SH-SY5Y (cell line): ENCODE measurements at regions not wholly inside any gene's neighbourhood (a gene's known extent, or its start where the extent isn't known, plus 50 kb on each side); places are given as distances from the start of the nearest gene placed in this dataset.

Experiments used
- GATA2 ChIP-seq: IDR thresholded peaks from 2 replicates; pipeline ENCODE4 v1.6.1; 2011; ENCODE audit warnings: mild to moderate bottlenecking, low read depth, low read length
- GATA3 ChIP-seq: IDR thresholded peaks from 2 replicates; pipeline ENCODE4 v1.6.1; 2011; ENCODE audit warnings: low read depth, mild to moderate bottlenecking, low read length, moderate library complexity

DNA sequence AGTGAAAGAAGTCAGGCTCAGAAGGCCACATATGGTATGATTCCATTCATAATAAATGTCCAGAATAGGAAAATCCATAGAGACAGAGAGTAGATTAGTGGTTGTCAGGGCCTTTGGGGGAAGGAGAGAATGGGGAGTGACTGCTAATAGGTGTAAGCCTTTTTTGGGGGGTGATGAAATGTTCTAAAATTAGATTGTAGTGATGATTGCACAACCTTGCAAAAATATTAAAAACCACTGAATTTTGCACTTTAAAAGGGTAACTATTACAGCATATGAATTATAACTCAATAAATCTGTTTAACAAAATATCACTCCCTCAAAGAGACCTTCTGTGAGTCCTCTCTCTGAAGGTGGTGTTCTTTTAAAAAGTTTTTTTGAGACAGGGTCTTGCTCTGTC lies 72.3 kb upstream of the GRK3 start:
- no peak for TF ChIP-seq GATA2
- TF ChIP-seq GATA3: no peak
